Adrenal gland (tissue), 9 donors: ENCODE measurements at regions not wholly inside any gene's neighbourhood (a gene's known extent, or its start where the extent isn't known, plus 50 kb on each side); places are given as distances from the start of the nearest gene placed in this dataset.
A peak's percentile ranks its signal among the peaks of the same experiment; 100 is the strongest.

Experiments used
- DNase-seq, 7 donors: peaks; one replicate each; pipeline ENCODE4 v3.0.0-alpha.2; 2019 to 2020
- H3K27ac ChIP-seq, 5 donors: fragments of 200-600 bp; sonication (generic) in 4 of 5; 1 replicate in 3 of 5; 2 replicates in 2 of 5; pipeline versions ENCODE4 v1.5.1 to v1.8.0; 2016 to 2020; ENCODE audit warnings: mild to moderate bottlenecking in 1 of 5
- H3K27me3 ChIP-seq: fragments of 200-600 bp; 2 replicates; pipeline ENCODE4 v1.8.0; 2021
- H3K36me3 ChIP-seq, 2 donors: fragments of 200-600 bp; replicated peaks in 1 of 2; 1 replicate in 1 of 2; 2 replicates in 1 of 2; pipeline versions ENCODE4 v1.5.1 to v1.8.0; 2018 to 2022
- H3K4me1 ChIP-seq, 2 donors: fragments of 200-600 bp; replicated peaks in 1 of 2; 1 replicate in 1 of 2; 2 replicates in 1 of 2; pipeline versions ENCODE4 v1.5.1 to v1.8.0; 2018 to 2021
- H3K4me3 ChIP-seq, 4 donors: fragments of 200-600 bp; sonication (generic) in 3 of 4; one replicate each; pipeline ENCODE4 v1.5.1; 2016 to 2018
- H3K9me3 ChIP-seq, 3 donors: fragments of 200-600 bp; sonication (generic) in 1 of 3; replicated peaks in 1 of 3; 1 replicate in 2 of 3; 2 replicates in 1 of 3; pipeline versions ENCODE4 v1.5.1 to v1.8.0; 2016 to 2021
- POLR2A ChIP-seq, 2 donors: fragments of 450-650 bp; IDR thresholded peaks; one replicate each; pipeline ENCODE4 v1.6.1; 2017; ENCODE audit warnings: antibody characterized with exemption in 2 of 2, mild to moderate bottlenecking in 2 of 2, moderate library complexity in 1 of 2
- WGBS, 4 donors: extraction: QIAGEN DNeasy Blood & Tissue Kit in 2 of 4; methylation state at CpG; one replicate each; pipeline versions ENCODE4 v1.1.5 to v1.1.7; 2013 to 2017; 5-methylcytosine and 5-hydroxymethylcytosine counted together
- intact Hi-C, 2 donors: fragments of 100-400 bp; cut with DNase I; formaldehyde crosslinking; loops; one replicate each; pipeline versions ENCODE4 v1.14.1 to v1.15.0; 2022 to 2023
- TF ChIP-seq, protein P1 (sequence below), 6 experiments: fragments of 450-650 bp in 4 of 6; fragments of 200-600 bp in 2 of 6; sonication (generic) in 1 of 6; IDR thresholded peaks; 1 replicate in 5 of 6; 2 replicates in 1 of 6; pipeline versions ENCODE4 v1.5.1 to v1.8.0; 2016 to 2021; ENCODE audit warnings: antibody characterized with exemption in 6 of 6, mild to moderate bottlenecking in 2 of 6, moderate library complexity in 1 of 6
- donor health status: healthy with polysubstance abuse.
- donor health status: Bipolar disorder and iron deficiency.
- donor health status: DM: yes; HTN: yes; CAD: no.
- donor health status: DM: no; HTN: no; CAD: no.
- donor health status: DM: no; HTN: no; CAD: no.

DNA sequence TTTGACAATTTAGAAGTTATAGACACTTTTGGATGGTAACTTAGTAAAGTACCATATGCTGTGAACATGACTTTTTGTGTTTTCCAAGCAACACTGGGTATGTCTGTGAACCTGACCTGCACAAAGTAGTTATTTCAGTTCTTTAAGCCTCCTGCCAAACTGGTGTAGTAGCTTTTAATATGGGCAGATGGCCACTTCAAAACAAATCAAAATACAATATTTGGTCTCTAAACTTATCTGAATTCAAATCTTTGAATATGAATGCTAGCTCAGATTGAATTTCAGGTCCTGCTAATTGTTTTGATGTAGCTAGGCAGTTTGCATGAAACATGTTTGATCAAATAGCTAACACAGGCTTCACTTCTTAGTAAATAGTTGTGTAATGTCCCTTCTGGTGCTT, 1176.7 kb upstream of the CDH9 start:
- Histone ChIP-seq H3K9me3 (no peaks in the 10 kb centered on the region), H3K4me1 (no peaks in the 10 kb centered on the region), H3K27me3 (no peaks in the 10 kb centered on the region), H3K36me3 (no peaks in the 10 kb centered on the region), H3K4me3 (no peak overlapping the region), H3K27ac (no peak overlapping the region)
- TF ChIP-seq, protein P1, sequence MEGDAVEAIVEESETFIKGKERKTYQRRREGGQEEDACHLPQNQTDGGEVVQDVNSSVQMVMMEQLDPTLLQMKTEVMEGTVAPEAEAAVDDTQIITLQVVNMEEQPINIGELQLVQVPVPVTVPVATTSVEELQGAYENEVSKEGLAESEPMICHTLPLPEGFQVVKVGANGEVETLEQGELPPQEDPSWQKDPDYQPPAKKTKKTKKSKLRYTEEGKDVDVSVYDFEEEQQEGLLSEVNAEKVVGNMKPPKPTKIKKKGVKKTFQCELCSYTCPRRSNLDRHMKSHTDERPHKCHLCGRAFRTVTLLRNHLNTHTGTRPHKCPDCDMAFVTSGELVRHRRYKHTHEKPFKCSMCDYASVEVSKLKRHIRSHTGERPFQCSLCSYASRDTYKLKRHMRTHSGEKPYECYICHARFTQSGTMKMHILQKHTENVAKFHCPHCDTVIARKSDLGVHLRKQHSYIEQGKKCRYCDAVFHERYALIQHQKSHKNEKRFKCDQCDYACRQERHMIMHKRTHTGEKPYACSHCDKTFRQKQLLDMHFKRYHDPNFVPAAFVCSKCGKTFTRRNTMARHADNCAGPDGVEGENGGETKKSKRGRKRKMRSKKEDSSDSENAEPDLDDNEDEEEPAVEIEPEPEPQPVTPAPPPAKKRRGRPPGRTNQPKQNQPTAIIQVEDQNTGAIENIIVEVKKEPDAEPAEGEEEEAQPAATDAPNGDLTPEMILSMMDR (IDR thresholded peaks at IDR 0.05), result no peak
- no peak for TF ChIP-seq POLR2A (IDR thresholded peaks at IDR 0.05)
- intact Hi-C loops, result no loop called here
- no peak for DNase-seq

DNA sequence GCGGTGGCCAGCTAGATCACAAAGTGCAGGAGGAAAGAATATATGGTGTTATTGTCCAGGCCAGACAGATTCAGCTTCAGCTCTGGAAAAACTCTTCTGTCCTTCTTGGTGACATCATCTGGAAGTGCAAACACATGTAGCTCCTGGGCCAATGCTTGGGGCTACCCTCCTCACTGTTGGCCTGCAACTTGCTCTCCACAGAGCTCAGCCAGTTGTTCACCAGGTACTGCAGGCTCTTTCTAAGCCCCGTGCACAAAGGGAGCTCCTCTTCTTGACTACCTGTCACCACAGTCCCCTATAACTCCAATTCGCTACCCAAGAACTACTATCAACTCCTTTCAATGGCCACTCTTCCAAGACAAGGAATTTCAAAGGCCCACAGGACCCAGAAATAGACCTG, 1175.9 kb upstream of the CDH9 start:
- intact Hi-C loops, result no loop called here
- TF ChIP-seq POLR2A (IDR thresholded peaks at IDR 0.05), result no peak
- TF ChIP-seq, protein P1 (IDR thresholded peaks at IDR 0.05), result no peak
- no peaks in the 10 kb centered on the region for H3K36me3 ChIP-seq
- 86 to 93% (median 89%) methylated on average over 3 of the region's 3 CpGs for WGBS, 4 donors
- no peak overlapping the region for H3K27ac ChIP-seq
- H3K4me3 ChIP-seq, result no peak overlapping the region
- H3K4me1 ChIP-seq, result no peaks in the 10 kb centered on the region
- no peak for DNase-seq
- H3K9me3 ChIP-seq, result no peaks in the 10 kb centered on the region
- H3K27me3 ChIP-seq, result no peaks in the 10 kb centered on the region

DNA sequence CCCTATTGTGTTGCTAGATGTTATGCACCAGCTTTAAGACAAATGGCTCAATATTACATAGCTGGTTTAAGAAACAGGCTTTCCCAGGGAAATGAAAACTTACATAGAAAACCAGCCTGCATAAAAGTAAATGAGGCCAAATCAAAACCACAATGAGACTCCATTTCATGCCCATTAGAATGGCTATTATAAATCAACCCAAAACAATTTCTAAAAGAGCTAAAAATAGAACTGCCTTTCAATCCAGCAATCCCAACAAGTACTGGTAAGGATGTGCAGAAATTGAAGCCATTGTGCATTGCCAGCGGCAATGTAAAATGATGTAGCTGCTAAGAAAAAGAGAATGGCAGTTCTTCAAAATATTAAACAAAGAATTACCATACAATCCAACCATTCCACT, 1170.0 kb upstream of the CDH9 start:
- H3K36me3 ChIP-seq, result no peaks in the 10 kb centered on the region
- H3K4me1 ChIP-seq, result no peaks in the 10 kb centered on the region
- no peaks in the 10 kb centered on the region for H3K27me3 ChIP-seq
- no peak for TF ChIP-seq POLR2A (IDR thresholded peaks at IDR 0.05)
- TF ChIP-seq, protein P1 (IDR thresholded peaks at IDR 0.05), result no peak
- WGBS, 4 donors, result 86 to 100% (median 92%) methylated on average over 1 of the region's 1 CpG
- H3K4me3 ChIP-seq, result no peak overlapping the region
- no peak for DNase-seq
- intact Hi-C loops, result no loop called here
- H3K27ac ChIP-seq, result no peak overlapping the region
- peaks cover 0 to 7% (median 0%) of the 10 kb centered on the region in 3 donors for H3K9me3 ChIP-seq

DNA sequence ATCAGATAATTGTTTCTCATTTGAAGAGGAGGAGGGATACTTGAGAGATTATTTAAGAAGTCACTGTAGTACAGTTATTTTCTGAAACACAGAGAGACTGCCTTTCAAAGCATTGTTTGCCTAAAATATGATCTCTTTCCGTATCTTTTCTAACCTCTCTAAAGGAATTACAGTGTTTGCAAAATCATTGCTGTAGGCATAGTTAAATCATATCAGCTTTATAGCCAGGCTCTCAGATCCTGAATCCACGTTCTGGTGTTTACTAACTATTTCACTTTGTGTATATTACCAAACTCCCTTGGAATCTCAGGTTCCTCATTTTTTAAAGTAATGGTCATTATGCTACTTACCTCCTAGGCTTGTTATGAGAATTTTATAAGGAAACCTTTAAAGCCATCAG, 1151.6 kb upstream of the CDH9 start:
- intact Hi-C loops, result no loop called here

More for the DNA sequence above, 1151.6 kb upstream of the CDH9 start:
- TF ChIP-seq POLR2A (IDR thresholded peaks at IDR 0.05), result no peak
- TF ChIP-seq, protein P1 (IDR thresholded peaks at IDR 0.05), result no peak
- Histone ChIP-seq H3K27me3 (no peaks in the 10 kb centered on the region), H3K27ac (peak overlapping the region in 1 of 5 donors; percentile 17), H3K36me3 (no peaks in the 10 kb centered on the region), H3K9me3 (no peaks in the 10 kb centered on the region), H3K4me3 (peak overlapping the region in 1 of 4 donors; percentile 20), H3K4me1 (peaks cover 0 to 10% of the 10 kb centered on the region in 2 donors)
- WGBS, 4 donors, result 16 to 25% (median 21%) methylated on average over 2 of the region's 2 CpGs
- DNase-seq, result no peak
